ENCODE measurements at regions not wholly inside any gene's neighbourhood (a gene's known extent, or its start where the extent isn't known, plus 50 kb on each side); places are given as distances from the start of the nearest gene placed in this dataset.

DNA sequence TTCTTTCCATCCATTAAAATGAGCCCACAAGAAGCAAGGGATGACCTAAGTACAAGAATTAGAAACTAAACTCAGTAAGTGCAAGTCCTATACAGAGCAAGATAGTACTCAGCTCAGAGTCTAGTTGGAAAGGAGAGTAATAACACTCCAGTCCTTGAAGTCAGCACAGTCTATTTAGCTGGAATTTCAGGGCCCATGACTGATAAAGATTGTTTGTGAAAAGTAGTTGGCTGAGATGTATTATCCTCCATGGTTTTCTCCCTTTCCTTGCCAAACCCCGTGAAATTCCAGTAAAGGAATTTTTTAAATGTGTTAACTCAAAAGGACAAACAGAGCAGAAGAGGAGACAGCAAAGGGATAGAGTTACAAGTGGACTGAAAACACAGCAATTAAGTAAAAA, 127.2 kb upstream of the STT3B start:
- DNase-seq: no peak

GRCh38 chr3:31406896-31407295, 125.8 kb upstream of the STT3B start:
- no peak for DNase-seq

- no peak for DNase-seq
Observed at GRCh38 chr3:31407665-31408064, 125.1 kb upstream of the STT3B start.

DNA sequence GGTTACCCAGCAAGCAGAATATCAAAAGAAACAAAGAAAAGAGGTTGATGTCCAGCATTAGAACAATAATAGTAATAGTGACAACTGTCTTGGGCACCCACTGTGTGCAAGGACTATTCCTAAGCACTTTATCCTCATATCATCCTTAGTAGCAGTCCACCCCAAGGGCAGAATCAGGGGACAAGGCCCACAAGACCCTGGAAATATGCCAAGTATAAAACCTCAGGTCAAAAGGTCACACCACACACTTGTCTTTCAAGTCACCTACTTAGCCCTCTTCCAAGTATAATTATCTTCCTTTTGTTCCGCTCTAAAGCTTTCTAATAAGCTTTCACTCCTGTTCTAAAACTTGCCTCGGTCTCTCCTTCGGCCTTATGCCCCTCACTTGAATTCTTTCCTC, 124.0 kb upstream of the STT3B start:
- DNase-seq: no peak

DNA sequence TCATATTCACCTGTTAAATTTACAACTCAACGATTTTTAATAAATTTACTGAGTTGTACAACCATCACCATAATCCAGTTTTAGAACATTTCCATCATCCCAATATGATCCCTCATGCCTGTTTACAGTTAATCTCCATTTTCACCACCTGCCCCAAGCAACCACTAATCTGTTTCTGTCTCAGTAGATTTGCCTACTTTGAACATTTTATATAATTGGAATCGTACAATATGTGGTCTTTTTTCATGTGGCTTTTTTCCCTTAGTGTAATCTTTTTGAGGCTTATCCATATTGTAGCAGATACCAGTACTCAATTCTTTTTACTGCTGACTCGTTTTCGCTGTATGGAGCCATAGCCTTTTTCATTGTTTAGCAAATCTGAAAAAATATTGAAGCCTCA, 123.3 kb upstream of the STT3B start:
- no peak for DNase-seq

DNA sequence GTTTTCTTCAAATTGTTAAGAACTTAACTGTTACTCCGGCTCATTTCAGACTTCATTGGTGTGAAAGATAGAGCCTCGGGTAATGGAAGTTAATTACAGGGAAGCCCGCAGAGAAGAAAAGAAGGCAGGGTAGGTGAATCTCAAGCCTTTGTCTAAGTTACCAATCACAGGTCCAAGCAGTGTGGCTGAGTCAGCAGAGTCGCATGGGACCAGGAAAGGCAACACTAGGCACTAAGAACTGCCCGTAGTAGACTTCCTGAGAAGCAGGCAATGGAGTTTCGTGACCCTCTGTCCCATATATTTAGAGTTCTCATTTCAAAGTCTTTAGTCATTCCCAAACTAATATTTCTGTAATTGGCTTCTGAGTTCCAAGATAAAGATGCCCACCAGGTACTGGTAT, 122.9 kb upstream of the STT3B start:
- no peak for DNase-seq

DNA sequence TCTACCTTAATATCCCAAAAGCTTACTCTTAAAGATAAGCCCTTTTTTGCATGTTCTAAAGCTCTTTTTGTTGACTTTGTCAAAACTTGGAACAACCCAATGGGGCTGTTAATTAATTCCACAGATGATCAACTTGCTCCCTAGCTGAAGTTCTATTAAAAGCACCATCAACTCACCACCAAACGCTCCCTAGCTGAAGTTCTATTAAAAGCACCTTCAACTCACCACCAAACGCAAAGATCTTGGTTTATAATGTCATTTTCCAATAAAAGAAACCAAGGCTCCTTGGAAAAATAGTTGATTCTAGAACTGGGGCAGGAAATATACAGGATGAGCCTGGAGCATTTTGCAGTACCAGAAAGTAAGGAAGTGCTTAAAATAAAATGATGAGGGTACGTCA, 122.3 kb upstream of the STT3B start:
- DNase-seq: no peak

GRCh38 chr3:31412832-31413231, 119.9 kb upstream of the STT3B start:
- no peak for DNase-seq

GRCh38 chr3:31413515-31413914, 119.2 kb upstream of the STT3B start:
- DNase-seq: no peak

DNA sequence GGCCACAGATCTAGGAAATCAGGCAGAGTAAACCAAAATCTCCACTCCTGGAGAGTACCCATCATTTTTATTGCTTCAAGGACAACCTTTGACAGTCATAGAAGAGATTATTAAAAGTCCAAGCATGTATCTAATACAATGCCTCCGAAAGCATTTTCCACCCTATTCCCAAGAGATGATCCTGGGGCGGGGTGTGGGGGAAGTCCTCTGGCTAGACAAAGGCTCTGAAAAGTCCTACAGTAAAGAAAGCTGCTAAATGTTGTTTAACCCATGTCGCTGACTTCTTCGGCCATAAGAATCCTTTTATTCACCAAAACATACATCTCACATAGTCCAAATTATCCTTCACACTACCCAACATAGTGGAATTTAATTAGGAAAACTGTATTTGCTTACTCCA, 115.7 kb upstream of the STT3B start:
- no peak for DNase-seq

DNA sequence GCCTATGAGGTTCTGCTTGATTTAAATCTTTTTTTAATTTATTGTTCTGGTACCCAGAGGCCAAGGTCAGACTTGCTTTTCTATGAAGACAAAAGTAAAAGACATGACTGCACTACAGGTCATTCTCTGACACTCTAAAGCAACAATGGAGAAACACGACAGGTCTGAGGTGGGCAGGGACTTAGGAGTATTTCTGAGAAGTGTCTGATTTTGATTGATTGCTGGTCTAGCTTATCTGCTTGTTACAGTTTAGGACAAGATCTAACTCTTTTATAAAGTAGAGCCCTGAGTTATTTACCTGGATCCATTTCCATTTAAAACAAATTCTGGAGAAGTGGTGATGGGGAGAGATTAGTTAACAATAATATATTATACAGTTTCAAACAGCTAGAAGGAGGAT, 115.2 kb upstream of the STT3B start:
- DNase-seq: no peak

DNA sequence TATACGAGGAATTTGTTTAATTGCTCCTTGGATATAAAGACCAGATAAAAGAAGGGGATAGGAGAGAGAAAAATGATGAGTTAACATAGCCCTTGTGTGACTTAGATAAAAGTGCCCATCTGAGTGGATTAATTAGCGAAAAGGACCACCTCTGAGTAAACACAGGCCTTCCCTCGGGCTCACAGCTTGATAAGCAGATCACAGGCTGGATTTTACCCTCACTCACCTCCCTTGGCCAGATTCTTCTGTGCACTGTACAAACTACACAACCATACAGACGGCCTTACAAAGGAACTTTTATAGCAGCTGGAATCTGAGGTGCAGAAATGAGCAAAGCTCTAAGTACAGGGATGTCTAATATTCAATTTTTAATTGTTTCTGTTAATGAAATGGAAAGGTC, 112.4 kb upstream of the STT3B start:
- no peak for DNase-seq

GRCh38 chr3:31421314-31422048, 111.2 kb upstream of the STT3B start:
- DNase-seq: no peak

GRCh38 chr3:31422237-31422636, 110.5 kb upstream of the STT3B start:
- no peak for DNase-seq

DNA sequence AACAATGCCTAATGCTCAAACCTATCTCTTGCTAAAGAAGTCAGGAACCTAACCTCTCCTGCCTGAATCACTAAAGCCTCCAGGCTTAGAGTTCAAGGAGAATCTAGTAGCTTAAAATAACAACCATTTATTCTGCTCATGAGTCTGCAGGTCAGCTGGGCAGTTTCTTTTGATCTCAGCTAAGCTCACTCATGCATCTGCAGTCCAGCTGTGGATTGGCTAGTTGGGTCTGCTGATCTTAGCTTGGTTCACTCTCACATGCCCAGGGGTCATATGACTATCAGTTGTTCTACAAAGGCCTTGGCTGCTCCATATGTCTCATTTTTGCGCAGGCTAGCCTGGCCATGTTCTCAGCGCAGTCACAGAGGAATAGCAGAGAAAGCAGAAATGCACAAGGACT, 109.2 kb upstream of the STT3B start:
- peak; percentile 77 for DNase-seq

GRCh38 chr3:31425401-31425800, 107.3 kb upstream of the STT3B start:
- DNase-seq: no peak

DNA sequence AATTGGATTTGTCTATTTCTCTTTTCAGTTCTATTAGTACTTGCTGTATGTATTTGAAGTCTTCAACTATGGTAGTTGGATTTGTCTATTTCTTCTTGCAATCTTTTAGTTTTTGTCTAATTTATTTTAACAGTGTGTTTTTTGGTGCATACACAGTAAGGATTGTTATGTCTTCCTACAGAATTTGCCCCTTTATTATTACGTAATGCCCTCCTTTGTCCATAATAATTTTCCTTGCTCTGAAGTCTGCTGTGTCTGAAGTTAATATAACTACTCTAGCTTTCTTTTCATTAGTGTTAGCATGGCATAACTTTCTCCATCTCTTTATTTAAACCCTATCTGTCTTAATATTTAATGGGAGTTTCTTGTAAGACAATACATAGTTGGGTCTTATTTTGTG, 105.1 kb upstream of the STT3B start:
- DNase-seq: no peak

DNA sequence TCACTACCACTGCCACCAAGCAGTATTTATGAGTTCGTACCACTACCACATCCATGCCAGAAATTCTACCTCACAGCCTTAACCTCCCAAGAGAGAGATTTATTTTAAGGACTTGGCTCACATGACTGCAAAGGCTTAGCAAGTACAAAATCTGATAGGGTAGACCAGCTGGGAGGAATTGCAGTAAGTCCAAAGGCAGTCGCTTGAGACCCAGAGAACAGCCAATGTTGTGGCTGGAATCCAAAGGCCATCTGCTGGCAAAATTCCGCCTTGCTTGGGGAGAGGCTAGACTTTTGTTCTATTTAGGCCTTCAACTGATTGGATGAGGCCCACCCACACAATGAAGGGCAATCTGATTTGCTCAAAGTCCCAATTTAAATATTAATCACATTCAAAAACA, 101.4 kb upstream of the STT3B start:
- DNase-seq: no peak

DNA sequence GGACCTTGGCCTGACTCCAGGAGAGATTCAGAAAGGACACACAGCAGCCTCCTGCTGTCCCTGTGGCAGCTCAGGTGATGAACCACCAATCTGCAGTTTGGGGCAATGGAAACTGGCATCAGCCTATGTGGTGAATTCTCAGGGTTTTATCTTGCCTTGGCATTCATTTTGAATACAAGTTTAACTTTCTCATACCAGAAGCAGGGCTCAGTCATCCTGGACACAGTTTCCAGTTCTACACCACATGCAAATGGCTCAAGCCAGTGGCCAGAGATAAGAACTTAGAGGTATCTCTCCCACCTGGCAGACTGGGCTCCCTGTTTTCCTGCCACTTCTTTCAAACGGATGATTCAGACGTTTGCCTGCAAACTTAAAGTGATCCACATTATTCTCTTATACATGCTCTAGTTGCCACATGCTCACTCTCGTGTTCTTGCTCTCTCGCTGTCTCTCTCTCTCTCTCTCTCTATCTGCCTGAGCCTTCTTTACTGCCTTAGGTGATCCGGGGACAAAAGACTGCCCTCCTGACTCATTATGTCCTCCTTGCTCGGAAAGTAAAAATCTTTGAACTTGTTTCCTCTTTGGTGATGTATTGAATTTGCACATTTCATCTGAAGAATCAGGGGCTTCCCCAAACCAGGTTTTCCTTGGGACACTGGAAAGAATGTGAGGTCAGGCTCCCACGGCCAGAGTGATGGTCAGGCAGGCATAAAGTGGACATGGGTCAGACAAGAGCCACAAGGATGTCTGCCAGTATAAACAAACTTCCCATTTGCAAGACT, 99.6 kb upstream of the STT3B start:
- no peak for DNase-seq

- no peak for DNase-seq
Observed at GRCh38 chr3:31433679-31433992, 99.1 kb upstream of the STT3B start.

- DNase-seq: no peak
Observed at GRCh38 chr3:31434819-31435218, 97.9 kb upstream of the STT3B start.

- DNase-seq: no peak
Observed at GRCh38 chr3:31436830-31437229, 95.9 kb upstream of the STT3B start.

DNA sequence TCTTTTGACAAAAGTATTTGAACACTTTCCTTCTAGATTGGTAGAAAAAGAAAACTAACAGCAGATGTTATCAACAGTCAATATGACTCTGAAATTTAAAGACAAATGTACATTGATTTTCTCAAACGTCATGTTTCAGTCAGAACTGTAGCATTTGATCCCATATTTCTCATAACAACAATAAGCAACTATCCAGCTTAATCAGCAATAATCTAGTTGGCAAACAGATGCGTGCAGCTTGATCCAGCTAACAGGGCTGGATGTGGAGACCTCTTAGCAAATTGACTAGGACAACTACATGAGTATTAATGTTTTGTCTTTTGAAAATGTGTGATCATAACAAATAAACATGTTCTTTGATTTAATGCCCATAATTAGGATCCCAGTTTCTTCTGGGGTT, 94.0 kb upstream of the STT3B start:
- no peak for DNase-seq

- DNase-seq: no peak
Observed at GRCh38 chr3:31439890-31440750, 92.6 kb upstream of the STT3B start.
